ENCODE measurements at regions not wholly inside any gene's neighbourhood (a gene's known extent, or its start where the extent isn't known, plus 50 kb on each side); places are given as distances from the start of the nearest gene placed in this dataset.

DNA sequence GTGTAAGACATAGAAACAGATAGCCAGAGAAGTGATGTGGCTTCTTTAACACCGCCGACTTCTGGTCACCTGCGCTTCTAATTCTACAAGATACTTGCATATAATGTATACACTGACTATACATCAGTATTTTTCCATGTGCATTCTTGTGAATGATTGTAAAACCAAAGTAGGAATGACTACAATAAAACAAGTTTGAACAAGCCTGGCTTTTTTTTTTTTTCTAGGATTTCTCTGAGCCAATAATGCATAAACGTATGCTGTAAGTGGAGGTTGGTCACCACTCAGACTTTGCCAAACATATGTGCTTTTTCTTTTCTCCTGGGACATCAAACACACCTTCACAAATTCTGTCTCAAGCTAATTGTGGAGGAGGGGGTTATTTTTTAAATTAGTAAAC lies 237.8 kb upstream of the KIRREL3 start:
- DNase-seq (ENCODE audit: low read depth): no peak

DNA sequence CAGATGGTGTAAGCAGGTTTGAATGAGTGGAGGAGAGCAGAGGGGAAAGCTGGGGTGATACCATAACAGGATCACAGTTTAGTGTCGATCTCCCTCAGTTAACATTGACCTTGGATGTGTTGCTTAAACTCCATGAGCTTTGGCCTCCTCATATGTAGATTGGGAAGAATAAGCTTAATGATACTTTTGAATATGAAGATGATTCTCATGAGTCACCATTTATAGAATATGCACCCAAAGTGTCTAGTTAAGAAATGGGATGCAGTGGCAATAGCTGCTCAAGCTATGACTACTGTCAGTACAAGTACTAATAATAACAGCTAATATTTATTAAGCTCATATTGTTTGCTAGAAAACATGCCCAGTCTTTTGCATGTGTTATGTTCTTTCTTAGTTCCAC lies 236.2 kb upstream of the KIRREL3 start:
- DNase-seq (ENCODE audit: low read depth): no peak

DNA sequence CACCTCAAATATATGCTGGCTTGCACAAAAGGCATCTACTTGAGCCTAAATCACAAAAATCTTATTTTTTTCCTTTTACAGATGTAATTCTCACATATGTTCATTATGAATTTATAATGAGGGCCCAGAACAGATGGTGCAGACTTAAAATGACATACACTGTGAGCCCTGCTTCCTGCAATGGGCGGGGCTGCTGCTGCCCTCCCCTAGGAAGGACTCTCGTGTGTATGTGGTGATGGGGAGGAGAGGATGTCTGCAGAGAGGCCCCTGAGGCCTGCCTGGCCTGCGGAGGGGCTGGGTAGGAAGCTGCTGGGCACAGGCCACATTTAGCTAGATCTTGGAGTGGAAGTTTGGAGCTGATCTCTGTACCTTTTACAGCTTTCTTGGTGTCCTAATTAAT lies 233.4 kb upstream of the KIRREL3 start:
- DNase-seq (ENCODE audit: low read depth): no peak

GRCh38 chr11:127230392-127230791 lies 229.8 kb upstream of the KIRREL3 start:
- DNase-seq (ENCODE audit: low read depth): no peak

GRCh38 chr11:127226949-127227348 lies 226.4 kb upstream of the KIRREL3 start:
- DNase-seq (ENCODE audit: low read depth): no peak

DNA sequence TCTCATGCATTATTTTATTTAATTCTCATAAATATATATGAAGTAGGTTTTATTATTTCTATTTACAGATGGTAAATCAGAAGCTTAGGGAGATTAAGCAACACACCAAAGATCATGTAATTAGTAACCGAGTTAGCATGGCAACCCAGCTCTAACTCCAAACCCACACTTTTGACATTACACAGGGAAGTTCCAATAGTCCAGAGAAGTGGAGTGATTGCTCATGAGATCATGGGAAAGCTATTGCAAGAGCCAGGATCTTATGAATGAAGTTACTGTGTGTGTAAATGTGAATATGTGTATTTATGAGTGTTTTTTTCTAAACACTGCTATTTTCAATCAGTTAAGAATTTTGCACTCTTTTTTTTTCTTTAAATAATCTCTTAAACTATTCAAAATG lies 225.8 kb upstream of the KIRREL3 start:
- DNase-seq (ENCODE audit: low read depth): no peak

DNA sequence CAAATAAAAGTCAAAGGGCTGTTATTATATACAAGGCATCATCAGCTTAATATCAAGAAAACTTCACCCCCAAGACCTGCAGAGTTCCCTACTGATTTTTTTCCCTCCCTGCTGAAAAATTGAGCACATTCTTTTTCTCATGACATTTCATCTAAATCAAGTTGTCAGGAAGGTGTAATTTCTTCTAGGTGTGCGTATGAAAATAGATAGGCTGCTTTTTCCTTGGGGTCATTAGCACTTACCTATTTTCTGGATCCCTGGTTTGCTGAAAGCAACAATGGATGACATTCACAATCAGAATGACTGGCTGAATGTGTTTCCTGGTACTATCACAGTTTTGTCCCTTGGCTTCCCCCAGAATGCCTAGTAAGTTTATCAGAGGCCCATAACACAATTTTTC lies 225.0 kb upstream of the KIRREL3 start:
- no peak for DNase-seq (ENCODE audit: low read depth)

- no peak for DNase-seq (ENCODE audit: low read depth)
Observed at GRCh38 chr11:127224276-127224675, 223.7 kb upstream of the KIRREL3 start.

- DNase-seq (ENCODE audit: low read depth): no peak
Observed at GRCh38 chr11:127223633-127224032, 223.1 kb upstream of the KIRREL3 start.

GRCh38 chr11:127223026-127223425 lies 222.5 kb upstream of the KIRREL3 start:
- DNase-seq (ENCODE audit: low read depth): no peak

DNA sequence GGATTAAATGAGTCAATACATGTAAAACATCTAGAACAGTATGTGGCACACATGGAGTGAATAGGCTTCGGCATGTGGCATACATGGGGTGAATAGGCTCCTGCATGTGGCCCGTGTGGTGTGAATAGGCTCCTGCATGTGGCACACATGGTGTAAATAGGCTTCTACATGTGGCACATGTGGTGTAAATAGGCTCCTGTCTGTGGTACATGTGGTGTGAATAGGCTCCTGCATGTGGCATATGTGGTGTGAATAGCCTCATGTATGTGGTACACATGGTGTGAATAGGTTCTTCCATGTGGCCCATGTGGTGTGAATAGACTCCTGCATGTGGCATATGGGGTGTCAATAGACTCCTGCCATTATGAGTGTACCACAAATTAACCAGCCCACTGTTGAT lies 219.1 kb upstream of the KIRREL3 start:
- DNase-seq (ENCODE audit: low read depth): no peak

- DNase-seq (ENCODE audit: low read depth): no peak
Observed at GRCh38 chr11:127218275-127218608, 217.7 kb upstream of the KIRREL3 start.

DNA sequence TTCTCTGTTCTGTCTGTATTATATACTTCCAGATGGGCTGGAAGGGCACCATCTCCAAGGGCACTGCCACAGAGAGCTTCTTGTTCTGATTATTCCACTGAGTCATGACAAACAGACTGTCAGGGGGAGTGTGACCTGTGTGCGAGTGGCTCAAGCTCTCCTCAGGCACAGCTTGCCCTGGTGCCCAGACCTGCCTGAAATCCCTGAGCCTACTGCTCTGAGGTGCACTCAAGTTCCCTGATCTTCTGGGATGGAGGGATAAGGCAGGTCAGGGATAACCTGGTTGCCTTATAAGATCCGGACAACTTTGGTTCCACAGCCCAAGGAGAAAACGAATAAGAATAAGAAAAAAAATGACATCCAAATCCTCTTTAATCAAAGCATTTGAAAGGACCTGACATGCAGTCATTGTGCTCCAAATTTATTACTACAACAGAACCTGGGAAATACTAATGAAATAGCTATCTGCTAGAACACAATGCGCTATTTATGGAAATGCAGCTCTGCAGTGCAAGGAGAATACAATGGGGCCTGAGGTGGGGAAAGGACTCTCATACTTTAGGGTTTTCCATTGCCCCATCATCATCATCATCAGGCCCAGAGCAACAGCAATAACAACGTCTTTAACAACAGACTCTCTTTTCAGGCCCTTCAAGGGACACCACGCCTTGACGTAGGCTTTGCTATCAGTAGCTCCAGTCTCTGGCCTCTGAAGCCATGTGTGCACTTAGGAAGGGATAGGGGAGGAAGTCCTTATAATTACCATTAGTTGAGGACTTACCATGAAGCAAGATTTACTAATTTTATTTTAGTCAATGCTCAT lies 217.1 kb upstream of the KIRREL3 start:
- DNase-seq (ENCODE audit: low read depth): no peak

DNA sequence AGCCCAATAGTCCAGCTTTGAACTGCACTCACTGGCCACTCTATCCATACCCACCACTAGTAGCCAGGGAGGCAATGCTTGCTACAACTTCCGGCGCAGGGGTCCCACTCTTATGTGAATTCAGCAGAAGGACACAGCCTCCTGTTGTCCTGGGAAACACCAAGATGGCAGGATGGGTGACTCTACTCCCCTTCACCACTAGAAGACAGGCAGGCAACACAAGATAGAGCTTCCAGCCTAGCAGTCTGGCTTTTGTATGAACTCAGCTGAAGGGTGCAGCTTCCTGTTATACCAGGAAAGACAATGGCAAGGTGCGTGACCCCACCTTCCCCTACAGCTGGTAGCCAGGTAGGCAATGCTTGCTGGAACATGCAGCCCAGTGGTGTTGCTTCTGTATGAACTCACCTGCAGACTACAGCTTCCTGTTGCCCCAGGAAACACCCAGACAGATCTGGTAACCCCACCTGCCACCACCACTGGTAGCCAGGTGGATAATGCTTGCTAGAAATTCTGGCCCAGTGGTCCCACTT lies 205.2 kb upstream of the KIRREL3 start:
- no peak for DNase-seq (ENCODE audit: low read depth)

GRCh38 chr11:127203490-127203889 lies 202.9 kb upstream of the KIRREL3 start:
- DNase-seq (ENCODE audit: low read depth): no peak

- DNase-seq (ENCODE audit: low read depth): no peak
Observed at GRCh38 chr11:127202105-127202504, 201.5 kb upstream of the KIRREL3 start.

DNA sequence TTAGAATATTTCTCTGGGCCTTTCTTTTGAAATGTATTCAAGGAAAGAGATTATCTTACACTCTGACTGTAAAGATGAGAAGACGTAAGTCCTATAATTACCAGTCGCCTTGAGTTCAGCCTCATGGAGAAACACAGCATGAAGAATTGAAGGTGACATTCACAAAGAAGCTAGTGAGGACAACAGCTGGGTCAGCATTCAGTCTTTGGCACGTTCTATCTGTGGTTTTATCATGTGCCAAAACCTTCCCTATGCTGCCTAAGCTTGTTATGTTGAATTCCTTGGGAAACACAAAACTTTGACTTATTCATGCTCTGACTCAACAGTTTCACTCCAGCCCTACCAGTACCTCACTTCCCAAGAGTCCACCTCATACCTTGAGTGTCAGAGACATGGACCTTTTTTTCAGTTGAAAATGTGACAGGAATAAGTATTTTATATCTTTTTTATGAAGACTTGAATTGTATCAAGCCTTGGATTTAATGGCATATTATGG lies 198.8 kb upstream of the KIRREL3 start:
- no peak for DNase-seq (ENCODE audit: low read depth)

DNA sequence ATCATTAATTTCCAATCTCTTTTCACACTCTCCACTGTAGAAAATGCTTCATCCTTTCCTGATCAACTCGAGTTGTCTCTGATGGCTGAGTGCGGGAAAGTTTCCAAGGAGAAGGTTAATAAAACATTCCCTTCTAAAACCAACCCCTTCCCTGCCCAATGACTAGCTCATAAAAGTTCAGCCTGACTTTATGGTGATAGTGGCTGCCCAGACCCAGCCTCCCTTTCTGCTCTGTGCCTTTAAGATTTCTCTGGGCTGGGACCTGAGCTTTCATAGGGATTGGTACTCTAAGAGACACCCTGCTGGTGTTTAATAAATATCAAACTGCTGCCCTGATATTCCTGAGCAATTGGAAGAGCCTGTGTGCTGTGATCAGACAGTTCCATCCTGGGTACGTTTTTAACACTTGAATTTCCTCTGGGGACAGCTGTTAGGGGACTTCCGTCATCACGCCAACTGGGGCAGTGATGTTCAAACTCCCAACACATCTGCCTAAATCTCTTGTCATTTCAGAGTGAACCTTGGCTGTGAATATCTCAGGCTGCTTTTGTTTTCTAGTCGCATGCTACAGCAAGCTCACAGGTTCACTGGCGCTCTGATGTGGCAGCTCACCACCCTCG lies 195.0 kb upstream of the KIRREL3 start:
- no peak for DNase-seq (ENCODE audit: low read depth)

DNA sequence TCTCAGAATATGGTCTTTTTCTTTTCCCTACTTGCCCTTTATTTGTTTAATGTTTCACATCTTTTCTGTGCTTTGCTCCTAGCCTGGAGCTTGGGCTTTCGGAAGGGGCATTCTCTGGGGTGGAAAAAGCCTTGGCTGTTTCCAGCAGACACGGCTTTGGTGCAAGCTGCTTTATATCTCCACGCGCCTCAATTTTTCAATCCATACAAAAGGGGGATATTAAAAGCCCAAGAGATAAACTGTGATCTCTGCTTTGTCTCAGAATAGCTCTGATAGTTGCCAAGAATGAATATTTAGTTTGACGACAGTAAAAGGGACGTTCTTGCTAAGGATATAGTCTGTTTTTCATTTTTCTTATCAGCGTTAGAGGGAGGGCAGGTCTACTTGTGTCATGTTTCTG lies 194.0 kb upstream of the KIRREL3 start:
- DNase-seq (ENCODE audit: low read depth): no peak

- DNase-seq (ENCODE audit: low read depth): no peak
Observed at GRCh38 chr11:127193950-127194349, 193.4 kb upstream of the KIRREL3 start.

GRCh38 chr11:127191689-127192088 lies 191.1 kb upstream of the KIRREL3 start:
- no peak for DNase-seq (ENCODE audit: low read depth)

GRCh38 chr11:127191261-127191660 lies 190.7 kb upstream of the KIRREL3 start:
- DNase-seq (ENCODE audit: low read depth): no peak

- no peak for DNase-seq (ENCODE audit: low read depth)
Observed at GRCh38 chr11:127182586-127183203, 182.1 kb upstream of the KIRREL3 start.
